Tibial nerve (tissue), 4 donors: ENCODE measurements at regions not wholly inside any gene's neighbourhood (a gene's known extent, or its start where the extent isn't known, plus 50 kb on each side); places are given as distances from the start of the nearest gene placed in this dataset.

ENCODE experiments used
- EP300 ChIP-seq, 2 donors: sonication (generic); formaldehyde crosslinking; IDR thresholded peaks; one replicate each; pipeline ENCODE4 v1.6.1; 2017; ENCODE audit warnings: antibody characterized with exemption in 2 of 2, mild to moderate bottlenecking in 1 of 2
- TF ChIP-seq, protein P1 (sequence below), 5 experiments: fragments of 200-600 bp in 3 of 5; fragments of 450-650 bp in 2 of 5; sonication (generic) in 3 of 5; IDR thresholded peaks; one replicate each; pipeline ENCODE4 v1.5.1; 2016 to 2019; ENCODE audit warnings: antibody characterized with exemption in 5 of 5, mild to moderate bottlenecking in 3 of 5, moderate library complexity in 2 of 5

DNA sequence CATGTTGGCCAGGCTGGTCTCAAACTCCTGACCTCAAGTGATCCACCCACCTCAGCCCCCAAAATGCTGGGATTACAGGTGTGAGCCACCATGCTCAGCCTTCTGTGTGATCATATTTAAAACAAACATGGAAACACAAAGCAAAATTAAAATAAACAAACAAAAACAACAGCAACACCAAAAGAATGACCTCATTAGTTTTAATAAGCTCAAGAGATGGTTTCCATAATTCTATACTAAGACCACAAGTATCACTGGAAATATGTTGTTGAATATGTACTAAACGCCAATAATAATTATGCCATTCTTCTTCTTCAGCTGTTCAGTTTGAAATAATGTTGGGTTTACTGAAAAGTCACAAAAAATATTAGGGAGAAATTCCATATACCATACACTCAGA, 526.4 kb downstream of the LRRIQ3 start:
- TF ChIP-seq, protein P1, sequence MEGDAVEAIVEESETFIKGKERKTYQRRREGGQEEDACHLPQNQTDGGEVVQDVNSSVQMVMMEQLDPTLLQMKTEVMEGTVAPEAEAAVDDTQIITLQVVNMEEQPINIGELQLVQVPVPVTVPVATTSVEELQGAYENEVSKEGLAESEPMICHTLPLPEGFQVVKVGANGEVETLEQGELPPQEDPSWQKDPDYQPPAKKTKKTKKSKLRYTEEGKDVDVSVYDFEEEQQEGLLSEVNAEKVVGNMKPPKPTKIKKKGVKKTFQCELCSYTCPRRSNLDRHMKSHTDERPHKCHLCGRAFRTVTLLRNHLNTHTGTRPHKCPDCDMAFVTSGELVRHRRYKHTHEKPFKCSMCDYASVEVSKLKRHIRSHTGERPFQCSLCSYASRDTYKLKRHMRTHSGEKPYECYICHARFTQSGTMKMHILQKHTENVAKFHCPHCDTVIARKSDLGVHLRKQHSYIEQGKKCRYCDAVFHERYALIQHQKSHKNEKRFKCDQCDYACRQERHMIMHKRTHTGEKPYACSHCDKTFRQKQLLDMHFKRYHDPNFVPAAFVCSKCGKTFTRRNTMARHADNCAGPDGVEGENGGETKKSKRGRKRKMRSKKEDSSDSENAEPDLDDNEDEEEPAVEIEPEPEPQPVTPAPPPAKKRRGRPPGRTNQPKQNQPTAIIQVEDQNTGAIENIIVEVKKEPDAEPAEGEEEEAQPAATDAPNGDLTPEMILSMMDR (IDR thresholded peaks at IDR 0.05) = no peak
- no peak for TF ChIP-seq EP300 (IDR thresholded peaks at IDR 0.05)
